Panc1 (cell line): ENCODE measurements at regions not wholly inside any gene's neighbourhood (a gene's known extent, or its start where the extent isn't known, plus 50 kb on each side); places are given as distances from the start of the nearest gene placed in this dataset.

ENCODE experiments used
- ATAC-seq: fragments of 200-7000 bp; cut with Tn5 transposase; 2 replicates; pipeline ENCODE4 v1.9.1; 2020; ENCODE audit warnings: mild to moderate bottlenecking, moderate library complexity
- BruUV-seq: library from RNA; stranded (reverse); fragments of 400-500 nt; replicated peaks from 2 replicates; lab custom pipeline; 2021; lab: Mats Ljungman, UMichigan
- CTCF ChIA-PET: fragments of 300-600 bp; sonication (Branson Sonifier 250); formaldehyde crosslinking; loops from one replicate; lab custom pipeline; 2022; ENCODE audit warnings: antibody characterized with exemption; lab: Charles Lee
- POLR2A ChIA-PET: fragments of 300-600 bp; sonication (Branson Sonifier 250); formaldehyde crosslinking; loops from one replicate; lab custom pipeline; 2022; ENCODE audit warnings: antibody characterized with exemption; lab: Charles Lee
- DNase-seq: peaks from one replicate; pipeline ENCODE4 v3.0.0-alpha.2; 2010; ENCODE audit warnings: low read depth, low spot score
- H3K27ac ChIP-seq: 2 replicates; pipeline ENCODE4 v1.5.1; 2011; ENCODE audit warnings: mild to moderate bottlenecking, low read length, inconsistent platforms
- H3K27me3 ChIP-seq: fragments of 200-500 bp; sonication (Bioruptor generic); 2 replicates; pipeline ENCODE4 v1.6.0; 2014; ENCODE audit warnings: low read length, inconsistent platforms; ENCODE audit not compliant: control insufficient read depth, insufficient read depth
- H3K36me3 ChIP-seq: fragments of 200-500 bp; sonication (Bioruptor generic); 2 replicates; pipeline ENCODE4 v1.5.1; 2014; ENCODE audit warnings: inconsistent platforms, mild to moderate bottlenecking, low read length, moderate library complexity; ENCODE audit not compliant: control insufficient read depth, insufficient read depth
- H3K4me1 ChIP-seq: 2 replicates; pipeline ENCODE4 v1.5.1; 2011; ENCODE audit warnings: inconsistent platforms, mild to moderate bottlenecking, low read length, moderate library complexity; ENCODE audit not compliant: control insufficient read depth, insufficient read depth
- H3K4me3 ChIP-seq, 2 experiments: 2 replicates each; pipeline ENCODE4 v1.5.1; 2011 to 2012; ENCODE audit warnings: low read depth in 2 of 2, low read length in 2 of 2, mild to moderate bottlenecking in 2 of 2, inconsistent platforms in 1 of 2, moderate library complexity in 1 of 2
- H3K9me3 ChIP-seq: fragments of 200-500 bp; sonication (Bioruptor generic); 2 replicates; pipeline ENCODE4 v1.5.1; 2014; ENCODE audit warnings: low read depth, mild to moderate bottlenecking, inconsistent platforms, low read length, moderate library complexity; ENCODE audit not compliant: control insufficient read depth, insufficient read depth
- POLR2AphosphoS5 ChIP-seq: IDR thresholded peaks from 2 replicates; pipeline ENCODE4 v1.6.1; 2012; ENCODE audit warnings: mild to moderate bottlenecking, low read depth, low read length, moderate library complexity
- REST ChIP-seq, 2 experiments: IDR thresholded peaks; 2 replicates each; pipeline ENCODE4 v1.6.1; 2011 to 2012; ENCODE audit warnings: low read depth in 2 of 2, control low read depth in 1 of 2, low read length in 1 of 2, mild to moderate bottlenecking in 1 of 2, moderate library complexity in 1 of 2; ENCODE audit not compliant: insufficient read depth in 1 of 2
- SIN3A ChIP-seq: IDR thresholded peaks from 2 replicates; pipeline ENCODE4 v1.6.1; 2012; ENCODE audit warnings: low read depth, mild to moderate bottlenecking, low read length, moderate library complexity, borderline replicate concordance; ENCODE audit not compliant: insufficient read depth
- TCF7L2 ChIP-seq: IDR thresholded peaks from 2 replicates; pipeline ENCODE4 v1.6.1; 2011; ENCODE audit warnings: mild to moderate bottlenecking, low read depth, low read length, inconsistent platforms
- in situ Hi-C: cut with HindIII; loops from 2 replicates; pipeline ENCODE4 v1.10.0; 2016; ENCODE audit warnings: low sequenced_read_pairs, low pct_unique_long_range_greater_than_20kb
- intact Hi-C: fragments of 100-400 bp; cut with micrococcal nuclease; formaldehyde crosslinking; loops from one replicate; pipeline ENCODE4 v1.10.0; 2022; ENCODE audit not compliant: unreplicated experiment
- TF ChIP-seq, protein P1 (sequence below): fragments of 450-650 bp; IDR thresholded peaks from 2 replicates; pipeline ENCODE4 v1.5.1; 2017; ENCODE audit warnings: mild to moderate bottlenecking

- no peak for DNase-seq
- Histone ChIP-seq H3K36me3 (no peaks in the 10 kb centered on the region), H3K4me3 (no peak overlapping the region), H3K4me1 (peaks cover 5% of the 10 kb centered on the region), H3K27me3 (no peaks in the 10 kb centered on the region), H3K27ac (no peak overlapping the region), H3K9me3 (no peaks in the 10 kb centered on the region)
- ATAC-seq = no peak
- TF ChIP-seq TCF7L2 (no peak), SIN3A (no peak), REST (IDR thresholded peaks at IDR 0.05; ENCODE audit: insufficient read depth in 1 of 2, low read depth in 2 of 2, low read length in 1 of 2) (no peak), POLR2AphosphoS5 (no peak)
- TF ChIP-seq, protein P1, sequence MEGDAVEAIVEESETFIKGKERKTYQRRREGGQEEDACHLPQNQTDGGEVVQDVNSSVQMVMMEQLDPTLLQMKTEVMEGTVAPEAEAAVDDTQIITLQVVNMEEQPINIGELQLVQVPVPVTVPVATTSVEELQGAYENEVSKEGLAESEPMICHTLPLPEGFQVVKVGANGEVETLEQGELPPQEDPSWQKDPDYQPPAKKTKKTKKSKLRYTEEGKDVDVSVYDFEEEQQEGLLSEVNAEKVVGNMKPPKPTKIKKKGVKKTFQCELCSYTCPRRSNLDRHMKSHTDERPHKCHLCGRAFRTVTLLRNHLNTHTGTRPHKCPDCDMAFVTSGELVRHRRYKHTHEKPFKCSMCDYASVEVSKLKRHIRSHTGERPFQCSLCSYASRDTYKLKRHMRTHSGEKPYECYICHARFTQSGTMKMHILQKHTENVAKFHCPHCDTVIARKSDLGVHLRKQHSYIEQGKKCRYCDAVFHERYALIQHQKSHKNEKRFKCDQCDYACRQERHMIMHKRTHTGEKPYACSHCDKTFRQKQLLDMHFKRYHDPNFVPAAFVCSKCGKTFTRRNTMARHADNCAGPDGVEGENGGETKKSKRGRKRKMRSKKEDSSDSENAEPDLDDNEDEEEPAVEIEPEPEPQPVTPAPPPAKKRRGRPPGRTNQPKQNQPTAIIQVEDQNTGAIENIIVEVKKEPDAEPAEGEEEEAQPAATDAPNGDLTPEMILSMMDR = no peak
- in situ Hi-C loops (no loop called here), intact Hi-C loops (no loop called here)
- BruUV-seq = no TSS peak
- ChIA-PET POLR2A (no interaction called here), CTCF (no interaction called here)
Observed at GRCh38 chr18:22473366-22473765, 55.7 kb upstream of the CTAGE1 start.

DNA sequence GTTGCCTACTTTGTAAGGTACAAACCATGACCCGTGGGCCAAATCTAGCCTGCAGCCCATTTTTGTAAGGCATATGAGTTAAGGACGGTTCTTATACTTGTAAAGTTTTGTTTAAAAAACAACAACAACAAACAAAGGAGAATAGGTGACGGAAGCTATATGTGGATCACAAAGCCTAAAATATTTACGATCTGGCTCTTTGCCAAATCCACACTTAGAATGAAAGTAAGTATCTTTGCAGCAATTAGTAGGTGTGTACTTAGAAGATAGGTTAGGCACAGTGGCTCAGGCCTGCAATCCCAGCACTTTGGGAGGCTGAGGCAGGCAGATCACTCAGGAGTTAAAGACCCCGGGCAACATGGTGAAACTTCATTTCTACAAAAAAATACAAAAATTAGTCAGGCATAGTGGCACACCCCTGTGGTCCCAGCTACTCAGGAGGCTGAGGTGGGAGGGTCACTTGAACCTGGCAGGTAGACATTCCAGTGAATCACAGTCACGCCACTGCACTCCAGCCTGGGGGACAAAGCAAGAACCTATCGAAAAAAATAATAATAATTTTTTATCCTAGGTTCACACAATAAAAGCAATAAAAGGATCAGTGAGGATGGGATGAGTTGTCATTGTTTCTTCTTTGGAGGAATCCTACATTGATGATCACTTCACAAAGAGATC, 57.8 kb upstream of the CTAGE1 start:
- H3K4me3 ChIP-seq = no peak overlapping the region
- POLR2A ChIA-PET = no interaction called here
- H3K36me3 ChIP-seq = no peaks in the 10 kb centered on the region
- in situ Hi-C loops = no loop called here
- DNase-seq (no peak), ATAC-seq (no peak)
- H3K27me3 ChIP-seq = no peaks in the 10 kb centered on the region
- H3K4me1 ChIP-seq = peaks cover 5% of the 10 kb centered on the region
- TF ChIP-seq, protein P1 = no peak
- TF ChIP-seq REST (IDR thresholded peaks at IDR 0.05; ENCODE audit: insufficient read depth in 1 of 2, low read depth in 2 of 2, low read length in 1 of 2) (no peak), POLR2AphosphoS5 (no peak), TCF7L2 (no peak), SIN3A (no peak)
- intact Hi-C loops = no loop called here
- no TSS peak for BruUV-seq
- no peak overlapping the region for H3K27ac ChIP-seq
- CTCF ChIA-PET = no interaction called here
- H3K9me3 ChIP-seq = no peaks in the 10 kb centered on the region
